HepG2 (cell line): ENCODE measurements at regions not wholly inside any gene's neighbourhood (a gene's known extent, or its start where the extent isn't known, plus 50 kb on each side); places are given as distances from the start of the nearest gene placed in this dataset.

Experiments
- ATF1 ChIP-seq: IDR thresholded peaks from 2 replicates; pipeline ENCODE4 v1.6.1; 2016; ENCODE audit warnings: mild to moderate bottlenecking, control low read depth
- CENPT ChIP-seq: sonication (generic); formaldehyde crosslinking; IDR thresholded peaks from 2 replicates; pipeline ENCODE4 v1.8.0; 2022; ENCODE audit warnings: low read depth, mild to moderate bottlenecking, moderate library complexity, missing genetic modification reagents
- ELF4 ChIP-seq: sonication (generic); formaldehyde crosslinking; IDR thresholded peaks from 2 replicates; pipeline ENCODE4 v1.5.0; 2020; ENCODE audit warnings: missing genetic modification reagents, mild to moderate bottlenecking, moderate library complexity, borderline replicate concordance
- FOSL2 ChIP-seq: sonication (generic); formaldehyde crosslinking; IDR thresholded peaks from 2 replicates; pipeline ENCODE4 v1.4.0; 2020; ENCODE audit warnings: missing genetic modification reagents
- KDM2A ChIP-seq: sonication (generic); formaldehyde crosslinking; IDR thresholded peaks from 2 replicates; pipeline ENCODE4 v1.4.0; 2020; ENCODE audit warnings: low read depth, missing genetic modification reagents, borderline replicate concordance
- NR2F2 ChIP-seq: IDR thresholded peaks from 2 replicates; pipeline ENCODE4 v1.6.1; 2012; ENCODE audit warnings: low read depth, inconsistent platforms, borderline replicate concordance
- STAT5B ChIP-seq: sonication (generic); formaldehyde crosslinking; IDR thresholded peaks from 2 replicates; pipeline ENCODE4 v1.4.0; 2020; ENCODE audit warnings: missing genetic modification reagents
- TBX2 ChIP-seq: sonication (generic); formaldehyde crosslinking; IDR thresholded peaks from 2 replicates; pipeline ENCODE4 v1.5.0; 2020; ENCODE audit warnings: missing genetic modification reagents, mild to moderate bottlenecking, borderline replicate concordance
- ZNF124 ChIP-seq: sonication (generic); formaldehyde crosslinking; IDR thresholded peaks from 2 replicates; pipeline ENCODE4 v1.4.0; 2020; ENCODE audit warnings: missing genetic modification reagents
- ZNF138 ChIP-seq: sonication (generic); formaldehyde crosslinking; IDR thresholded peaks from 2 replicates; pipeline ENCODE4 v1.5.0; 2020; ENCODE audit warnings: mild to moderate bottlenecking, low read depth, missing genetic modification reagents
- ZNF331 ChIP-seq: sonication (generic); formaldehyde crosslinking; IDR thresholded peaks from 2 replicates; pipeline ENCODE4 v1.4.0; 2020; ENCODE audit warnings: missing genetic modification reagents
- ZNF83 ChIP-seq: sonication (generic); formaldehyde crosslinking; IDR thresholded peaks from 2 replicates; pipeline ENCODE4 v1.4.0; 2020; ENCODE audit warnings: missing genetic modification reagents, mild to moderate bottlenecking, borderline replicate concordance
- TF ChIP-seq, protein P1 (sequence below): IDR thresholded peaks from 2 replicates; pipeline ENCODE4 v1.6.1; 2018; ENCODE audit warnings: missing genetic modification reagents, mild to moderate bottlenecking, missing compliant biosample characterization
- TF ChIP-seq, protein P2 (sequence below): fragments of 450-650 bp; IDR thresholded peaks from 2 replicates; pipeline ENCODE4 v1.6.1; 2017; ENCODE audit warnings: mild to moderate bottlenecking
- TF ChIP-seq, protein P3 (sequence below): IDR thresholded peaks from 2 replicates; pipeline ENCODE4 v1.6.1; 2016; ENCODE audit warnings: missing genetic modification reagents, missing compliant biosample characterization
- TF ChIP-seq, protein P4 (sequence below): sonication (generic); formaldehyde crosslinking; IDR thresholded peaks from 2 replicates; pipeline ENCODE4 v1.4.0; 2020; ENCODE audit warnings: missing genetic modification reagents
- TF ChIP-seq, protein P5 (sequence below): IDR thresholded peaks from 2 replicates; pipeline ENCODE4 v1.6.1; 2012; ENCODE audit warnings: inconsistent platforms
- TF ChIP-seq, protein P6 (sequence below): sonication (generic); formaldehyde crosslinking; IDR thresholded peaks from 2 replicates; pipeline ENCODE4 v1.4.0; 2020; ENCODE audit warnings: missing genetic modification reagents
- TF ChIP-seq, protein P7 (sequence below): sonication (generic); formaldehyde crosslinking; IDR thresholded peaks from 2 replicates; pipeline ENCODE4 v1.9.0; 2021; ENCODE audit warnings: missing genetic modification reagents, mild to moderate bottlenecking, borderline replicate concordance
- TF ChIP-seq, protein P8 (sequence below): sonication (generic); formaldehyde crosslinking; IDR thresholded peaks from 2 replicates; pipeline ENCODE4 v1.5.0; 2020; ENCODE audit warnings: mild to moderate bottlenecking, low read depth, missing genetic modification reagents, borderline replicate concordance

DNA sequence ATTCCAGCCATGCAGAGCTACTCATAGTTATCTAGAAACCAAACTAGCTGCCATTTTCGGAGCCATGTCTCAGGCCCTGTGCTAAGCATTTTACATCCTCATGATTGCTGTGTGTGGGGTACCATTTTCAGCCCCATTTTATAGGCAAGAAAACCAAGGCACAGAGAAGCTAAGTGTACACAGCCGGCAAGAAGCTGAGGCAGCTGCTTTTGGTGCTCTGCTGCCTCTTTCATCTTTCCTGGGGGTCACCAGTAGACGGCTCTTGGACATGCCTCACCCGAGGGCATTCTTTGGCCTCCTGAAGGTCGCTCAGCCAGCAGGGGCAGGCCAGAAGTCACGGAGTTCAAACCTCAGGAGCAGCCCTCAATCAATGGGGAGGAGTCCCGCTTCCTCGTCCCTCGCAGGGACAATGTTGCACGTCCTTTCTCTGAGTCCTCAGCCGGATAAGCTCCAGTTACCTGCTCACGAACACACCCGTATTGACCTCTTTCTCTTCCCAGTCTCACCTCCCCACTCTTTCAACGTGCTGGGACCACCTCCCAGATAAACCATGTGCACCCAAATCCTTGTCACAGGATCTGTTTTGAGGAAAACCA, 82.6 kb upstream of the BLCAP start (continued):
- TF ChIP-seq ZNF124 (CRISPR knock-in tag) (peak; percentile 98), TBX2 (CRISPR knock-in tag) (no peak), CENPT (CRISPR knock-in tag) (no peak), STAT5B (no peak), ZNF138 (CRISPR knock-in tag) (0 out of 2 replicates have a peak, but pooled peaks have one; percentile 40), ATF1 (CRISPR knock-in tag) (no peak), FOSL2 (CRISPR knock-in tag) (no peak), ZNF331 (no peak), NR2F2 (no peak), ZNF83 (CRISPR knock-in tag) (no peak), KDM2A (no peak), ELF4 (CRISPR knock-in tag) (no peak)
- TF ChIP-seq, protein P1, sequence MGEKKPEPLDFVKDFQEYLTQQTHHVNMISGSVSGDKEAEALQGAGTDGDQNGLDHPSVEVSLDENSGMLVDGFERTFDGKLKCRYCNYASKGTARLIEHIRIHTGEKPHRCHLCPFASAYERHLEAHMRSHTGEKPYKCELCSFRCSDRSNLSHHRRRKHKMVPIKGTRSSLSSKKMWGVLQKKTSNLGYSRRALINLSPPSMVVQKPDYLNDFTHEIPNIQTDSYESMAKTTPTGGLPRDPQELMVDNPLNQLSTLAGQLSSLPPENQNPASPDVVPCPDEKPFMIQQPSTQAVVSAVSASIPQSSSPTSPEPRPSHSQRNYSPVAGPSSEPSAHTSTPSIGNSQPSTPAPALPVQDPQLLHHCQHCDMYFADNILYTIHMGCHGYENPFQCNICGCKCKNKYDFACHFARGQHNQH (CRISPR knock-in tag), result 0 out of 2 replicates have a peak, but pooled peaks have one; percentile 24
- TF ChIP-seq, protein P2, sequence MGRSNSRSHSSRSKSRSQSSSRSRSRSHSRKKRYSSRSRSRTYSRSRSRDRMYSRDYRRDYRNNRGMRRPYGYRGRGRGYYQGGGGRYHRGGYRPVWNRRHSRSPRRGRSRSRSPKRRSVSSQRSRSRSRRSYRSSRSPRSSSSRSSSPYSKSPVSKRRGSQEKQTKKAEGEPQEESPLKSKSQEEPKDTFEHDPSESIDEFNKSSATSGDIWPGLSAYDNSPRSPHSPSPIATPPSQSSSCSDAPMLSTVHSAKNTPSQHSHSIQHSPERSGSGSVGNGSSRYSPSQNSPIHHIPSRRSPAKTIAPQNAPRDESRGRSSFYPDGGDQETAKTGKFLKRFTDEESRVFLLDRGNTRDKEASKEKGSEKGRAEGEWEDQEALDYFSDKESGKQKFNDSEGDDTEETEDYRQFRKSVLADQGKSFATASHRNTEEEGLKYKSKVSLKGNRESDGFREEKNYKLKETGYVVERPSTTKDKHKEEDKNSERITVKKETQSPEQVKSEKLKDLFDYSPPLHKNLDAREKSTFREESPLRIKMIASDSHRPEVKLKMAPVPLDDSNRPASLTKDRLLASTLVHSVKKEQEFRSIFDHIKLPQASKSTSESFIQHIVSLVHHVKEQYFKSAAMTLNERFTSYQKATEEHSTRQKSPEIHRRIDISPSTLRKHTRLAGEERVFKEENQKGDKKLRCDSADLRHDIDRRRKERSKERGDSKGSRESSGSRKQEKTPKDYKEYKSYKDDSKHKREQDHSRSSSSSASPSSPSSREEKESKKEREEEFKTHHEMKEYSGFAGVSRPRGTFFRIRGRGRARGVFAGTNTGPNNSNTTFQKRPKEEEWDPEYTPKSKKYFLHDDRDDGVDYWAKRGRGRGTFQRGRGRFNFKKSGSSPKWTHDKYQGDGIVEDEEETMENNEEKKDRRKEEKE, result no peak
- TF ChIP-seq, protein P3, sequence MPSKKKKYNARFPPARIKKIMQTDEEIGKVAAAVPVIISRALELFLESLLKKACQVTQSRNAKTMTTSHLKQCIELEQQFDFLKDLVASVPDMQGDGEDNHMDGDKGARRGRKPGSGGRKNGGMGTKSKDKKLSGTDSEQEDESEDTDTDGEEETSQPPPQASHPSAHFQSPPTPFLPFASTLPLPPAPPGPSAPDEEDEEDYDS (CRISPR knock-in tag), result no peak
- TF ChIP-seq, protein P4, sequence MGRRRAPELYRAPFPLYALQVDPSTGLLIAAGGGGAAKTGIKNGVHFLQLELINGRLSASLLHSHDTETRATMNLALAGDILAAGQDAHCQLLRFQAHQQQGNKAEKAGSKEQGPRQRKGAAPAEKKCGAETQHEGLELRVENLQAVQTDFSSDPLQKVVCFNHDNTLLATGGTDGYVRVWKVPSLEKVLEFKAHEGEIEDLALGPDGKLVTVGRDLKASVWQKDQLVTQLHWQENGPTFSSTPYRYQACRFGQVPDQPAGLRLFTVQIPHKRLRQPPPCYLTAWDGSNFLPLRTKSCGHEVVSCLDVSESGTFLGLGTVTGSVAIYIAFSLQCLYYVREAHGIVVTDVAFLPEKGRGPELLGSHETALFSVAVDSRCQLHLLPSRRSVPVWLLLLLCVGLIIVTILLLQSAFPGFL (CRISPR knock-in tag), result no peak
- TF ChIP-seq, protein P5, sequence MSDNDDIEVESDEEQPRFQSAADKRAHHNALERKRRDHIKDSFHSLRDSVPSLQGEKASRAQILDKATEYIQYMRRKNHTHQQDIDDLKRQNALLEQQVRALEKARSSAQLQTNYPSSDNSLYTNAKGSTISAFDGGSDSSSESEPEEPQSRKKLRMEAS, result no peak
- TF ChIP-seq, protein P6, sequence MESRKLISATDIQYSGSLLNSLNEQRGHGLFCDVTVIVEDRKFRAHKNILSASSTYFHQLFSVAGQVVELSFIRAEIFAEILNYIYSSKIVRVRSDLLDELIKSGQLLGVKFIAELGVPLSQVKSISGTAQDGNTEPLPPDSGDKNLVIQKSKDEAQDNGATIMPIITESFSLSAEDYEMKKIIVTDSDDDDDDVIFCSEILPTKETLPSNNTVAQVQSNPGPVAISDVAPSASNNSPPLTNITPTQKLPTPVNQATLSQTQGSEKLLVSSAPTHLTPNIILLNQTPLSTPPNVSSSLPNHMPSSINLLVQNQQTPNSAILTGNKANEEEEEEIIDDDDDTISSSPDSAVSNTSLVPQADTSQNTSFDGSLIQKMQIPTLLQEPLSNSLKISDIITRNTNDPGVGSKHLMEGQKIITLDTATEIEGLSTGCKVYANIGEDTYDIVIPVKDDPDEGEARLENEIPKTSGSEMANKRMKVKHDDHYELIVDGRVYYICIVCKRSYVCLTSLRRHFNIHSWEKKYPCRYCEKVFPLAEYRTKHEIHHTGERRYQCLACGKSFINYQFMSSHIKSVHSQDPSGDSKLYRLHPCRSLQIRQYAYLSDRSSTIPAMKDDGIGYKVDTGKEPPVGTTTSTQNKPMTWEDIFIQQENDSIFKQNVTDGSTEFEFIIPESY (CRISPR knock-in tag), result no peak
- TF ChIP-seq, protein P7, sequence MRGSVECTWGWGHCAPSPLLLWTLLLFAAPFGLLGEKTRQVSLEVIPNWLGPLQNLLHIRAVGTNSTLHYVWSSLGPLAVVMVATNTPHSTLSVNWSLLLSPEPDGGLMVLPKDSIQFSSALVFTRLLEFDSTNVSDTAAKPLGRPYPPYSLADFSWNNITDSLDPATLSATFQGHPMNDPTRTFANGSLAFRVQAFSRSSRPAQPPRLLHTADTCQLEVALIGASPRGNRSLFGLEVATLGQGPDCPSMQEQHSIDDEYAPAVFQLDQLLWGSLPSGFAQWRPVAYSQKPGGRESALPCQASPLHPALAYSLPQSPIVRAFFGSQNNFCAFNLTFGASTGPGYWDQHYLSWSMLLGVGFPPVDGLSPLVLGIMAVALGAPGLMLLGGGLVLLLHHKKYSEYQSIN (CRISPR knock-in tag), result no peak
- TF ChIP-seq, protein P8, sequence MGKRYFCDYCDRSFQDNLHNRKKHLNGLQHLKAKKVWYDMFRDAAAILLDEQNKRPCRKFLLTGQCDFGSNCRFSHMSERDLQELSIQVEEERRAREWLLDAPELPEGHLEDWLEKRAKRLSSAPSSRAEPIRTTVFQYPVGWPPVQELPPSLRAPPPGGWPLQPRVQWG, result no peak
